Endodermal cell (in vitro differentiated cells): ENCODE measurements at regions not wholly inside any gene's neighbourhood (a gene's known extent, or its start where the extent isn't known, plus 50 kb on each side); places are given as distances from the start of the nearest gene placed in this dataset.

Experiments
- DNase-seq: peaks from one replicate; pipeline ENCODE4 v3.0.0-alpha.2; 2017
- H3K27ac ChIP-seq: 2 replicates; pipeline ENCODE4 v1.5.1; 2013; ENCODE audit warnings: mild to moderate bottlenecking, low read depth, low read length, moderate library complexity
- H3K27me3 ChIP-seq: 2 replicates; pipeline ENCODE4 v1.6.1; 2013; ENCODE audit warnings: mild to moderate bottlenecking, low read length, moderate library complexity; ENCODE audit not compliant: insufficient read depth, control insufficient read depth, poor library complexity, severe bottlenecking
- H3K36me3 ChIP-seq: 2 replicates; pipeline ENCODE4 v1.7.0; 2013; ENCODE audit warnings: mild to moderate bottlenecking, low read length, moderate library complexity; ENCODE audit not compliant: control insufficient read depth, insufficient read depth
- H3K4me1 ChIP-seq: one replicate; pipeline ENCODE4 v1.7.0; 2013; ENCODE audit warnings: low read length; ENCODE audit not compliant: control insufficient read depth, insufficient read depth
- H3K4me3 ChIP-seq: 2 replicates; pipeline ENCODE4 v1.5.1; 2013; ENCODE audit warnings: mild to moderate bottlenecking, low read length, moderate library complexity
- H3K9ac ChIP-seq: 2 replicates; pipeline ENCODE4 v1.6.1; 2013; ENCODE audit warnings: mild to moderate bottlenecking, low read length, moderate library complexity; ENCODE audit not compliant: poor library complexity, severe bottlenecking; ENCODE audit errors: extremely low read depth
- H3K9me3 ChIP-seq: 2 replicates; pipeline ENCODE4 v1.6.1; 2013; ENCODE audit warnings: mild to moderate bottlenecking, low read length, moderate library complexity; ENCODE audit not compliant: control insufficient read depth
- H3K27ac Mint-ChIP-seq: 2 replicates; pipeline ENCODE4 v1.8.0; 2020; ENCODE audit warnings: mixed read lengths
- H3K27me3 Mint-ChIP-seq: 2 replicates; pipeline ENCODE4 v1.8.0; 2021; ENCODE audit warnings: mild to moderate bottlenecking, mixed read lengths; ENCODE audit not compliant: insufficient read depth
- H3K36me3 Mint-ChIP-seq: 2 replicates; pipeline ENCODE4 v1.8.0; 2020; ENCODE audit warnings: low read depth, mixed read lengths
- H3K4me1 Mint-ChIP-seq: 2 replicates; pipeline ENCODE4 v1.8.0; 2020; ENCODE audit warnings: mixed read lengths
- H3K4me3 Mint-ChIP-seq: 2 replicates; pipeline ENCODE4 v1.8.0; 2020; ENCODE audit warnings: mild to moderate bottlenecking, moderate library complexity, mixed read lengths
- H3K9me3 Mint-ChIP-seq: 2 replicates; pipeline ENCODE4 v1.8.0; 2020; ENCODE audit warnings: mild to moderate bottlenecking, mixed read lengths
- WGBS, 2 experiments: methylation state at CpG; one replicate each; pipeline versions ENCODE4 v1.1.5 to v1.1.7; 2013; ENCODE audit warnings: missing lambda C conversion rate in 2 of 2, mixed read lengths in 1 of 2; ENCODE audit not compliant: insufficient coverage in 1 of 2, insufficient read length in 1 of 2; 5-methylcytosine and 5-hydroxymethylcytosine counted together
- TF ChIP-seq, protein P1 (sequence below): fragments of 200-600 bp; sonication (generic); conservative IDR thresholded peaks from 2 replicates; pipeline ENCODE4 v1.5.0; 2021; ENCODE audit warnings: antibody characterized with exemption, mild to moderate bottlenecking

- TF ChIP-seq, protein P1, sequence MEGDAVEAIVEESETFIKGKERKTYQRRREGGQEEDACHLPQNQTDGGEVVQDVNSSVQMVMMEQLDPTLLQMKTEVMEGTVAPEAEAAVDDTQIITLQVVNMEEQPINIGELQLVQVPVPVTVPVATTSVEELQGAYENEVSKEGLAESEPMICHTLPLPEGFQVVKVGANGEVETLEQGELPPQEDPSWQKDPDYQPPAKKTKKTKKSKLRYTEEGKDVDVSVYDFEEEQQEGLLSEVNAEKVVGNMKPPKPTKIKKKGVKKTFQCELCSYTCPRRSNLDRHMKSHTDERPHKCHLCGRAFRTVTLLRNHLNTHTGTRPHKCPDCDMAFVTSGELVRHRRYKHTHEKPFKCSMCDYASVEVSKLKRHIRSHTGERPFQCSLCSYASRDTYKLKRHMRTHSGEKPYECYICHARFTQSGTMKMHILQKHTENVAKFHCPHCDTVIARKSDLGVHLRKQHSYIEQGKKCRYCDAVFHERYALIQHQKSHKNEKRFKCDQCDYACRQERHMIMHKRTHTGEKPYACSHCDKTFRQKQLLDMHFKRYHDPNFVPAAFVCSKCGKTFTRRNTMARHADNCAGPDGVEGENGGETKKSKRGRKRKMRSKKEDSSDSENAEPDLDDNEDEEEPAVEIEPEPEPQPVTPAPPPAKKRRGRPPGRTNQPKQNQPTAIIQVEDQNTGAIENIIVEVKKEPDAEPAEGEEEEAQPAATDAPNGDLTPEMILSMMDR: no peak
- Histone ChIP-seq H3K4me3 (no peak overlapping the region), H3K4me1 (no peaks in the 10 kb centered on the region), H3K36me3 (no peaks in the 10 kb centered on the region), H3K27ac (no peak overlapping the region), H3K9me3 (no peaks in the 10 kb centered on the region), H3K9ac (no peak overlapping the region), H3K27me3 (no peaks in the 10 kb centered on the region)
- DNase-seq: no peak
- no peaks in the 10 kb centered on the region for H3K36me3 Mint-ChIP-seq
- H3K27ac Mint-ChIP-seq: no peak overlapping the region
- no peak overlapping the region for H3K4me3 Mint-ChIP-seq
- H3K9me3 Mint-ChIP-seq: no peaks in the 10 kb centered on the region
- no peaks in the 10 kb centered on the region for H3K27me3 Mint-ChIP-seq
- H3K4me1 Mint-ChIP-seq: no peaks in the 10 kb centered on the region
- WGBS, 2 experiments: 100% methylated on average over 1 of the region's 1 CpG; no CpG with 5 or more reads in 1 of the 2 experiments
Measured at GRCh38 chr4:147343692-147344091, 137.2 kb upstream of the EDNRA start.

- H3K27me3 Mint-ChIP-seq: no peaks in the 10 kb centered on the region
- Histone ChIP-seq H3K36me3 (no peaks in the 10 kb centered on the region), H3K27me3 (no peaks in the 10 kb centered on the region), H3K9ac (no peak overlapping the region), H3K4me1 (no peaks in the 10 kb centered on the region), H3K27ac (no peak overlapping the region), H3K9me3 (no peaks in the 10 kb centered on the region), H3K4me3 (no peak overlapping the region)
- H3K9me3 Mint-ChIP-seq: no peaks in the 10 kb centered on the region
- no peak overlapping the region for H3K27ac Mint-ChIP-seq
- no peaks in the 10 kb centered on the region for H3K4me1 Mint-ChIP-seq
- no peaks in the 10 kb centered on the region for H3K36me3 Mint-ChIP-seq
- H3K4me3 Mint-ChIP-seq: no peak overlapping the region
- 70% methylated on average over 1 of the region's 1 CpG; no CpG with 5 or more reads in 1 of the 2 experiments for WGBS, 2 experiments
- TF ChIP-seq, protein P1: no peak
- no peak for DNase-seq
Measured at GRCh38 chr4:147345662-147346061, 135.2 kb upstream of the EDNRA start.

DNA sequence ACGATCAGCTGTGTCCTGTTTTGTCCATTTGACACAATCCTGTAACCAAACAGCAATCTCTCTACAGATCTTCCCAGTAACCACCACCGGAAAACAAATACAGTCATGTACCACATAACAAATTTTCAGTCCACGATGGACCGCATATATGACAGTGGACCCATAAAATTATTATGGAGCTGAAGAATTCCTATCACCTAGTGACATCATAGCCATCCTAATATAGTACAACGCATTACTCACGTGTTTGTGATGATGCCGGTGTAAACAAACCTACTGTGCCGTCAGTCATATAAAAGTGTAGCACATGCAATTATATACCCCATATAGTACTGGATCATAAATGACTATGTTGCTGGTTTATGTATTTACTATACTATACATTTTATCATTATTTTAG lies 133.7 kb upstream of the EDNRA start:
- H3K36me3 Mint-ChIP-seq: no peaks in the 10 kb centered on the region
- H3K36me3 ChIP-seq: no peaks in the 10 kb centered on the region
- no peak overlapping the region for H3K9ac ChIP-seq
- no peaks in the 10 kb centered on the region for H3K9me3 Mint-ChIP-seq
- H3K27me3 Mint-ChIP-seq: no peaks in the 10 kb centered on the region
- no peaks in the 10 kb centered on the region for H3K9me3 ChIP-seq
- no peak overlapping the region for H3K4me3 ChIP-seq
- H3K4me1 ChIP-seq: no peaks in the 10 kb centered on the region
- no peak overlapping the region for H3K27ac ChIP-seq
- H3K27me3 ChIP-seq: no peaks in the 10 kb centered on the region
- WGBS, 2 experiments: 85 to 100% methylated on average over 1 to 8 of the region's 8 CpGs
- no peaks in the 10 kb centered on the region for H3K4me1 Mint-ChIP-seq
- DNase-seq: no peak
- H3K27ac Mint-ChIP-seq: no peak overlapping the region
- TF ChIP-seq, protein P1: no peak
- H3K4me3 Mint-ChIP-seq: no peak overlapping the region
